ENCODE measurements at regions not wholly inside any gene's neighbourhood (a gene's known extent, or its start where the extent isn't known, plus 50 kb on each side); places are given as distances from the start of the nearest gene placed in this dataset.

DNA sequence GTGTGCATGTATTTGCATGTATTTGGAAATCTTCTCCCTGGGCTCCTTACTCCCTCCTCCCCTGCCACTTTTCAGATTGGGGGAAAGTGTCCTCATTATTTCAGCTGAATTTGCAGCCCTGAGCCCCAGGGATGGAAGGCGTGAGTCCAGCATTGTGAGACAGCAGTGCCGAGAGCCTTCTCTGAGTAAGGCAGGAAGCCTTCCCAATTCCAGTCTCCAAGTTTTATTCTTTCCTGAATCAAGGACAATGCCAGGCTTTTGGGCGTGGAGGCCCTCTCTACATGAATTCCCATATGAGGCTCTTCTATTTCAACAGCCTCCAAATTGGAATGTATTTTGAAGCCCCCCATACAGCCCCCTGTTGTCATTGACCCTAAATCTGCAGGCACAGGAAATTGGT is 163.5 kb downstream of the ACKR3 start:
- TF ChIP-seq CTCF (IDR thresholded peaks at IDR 0.05) (no peak), POLR2A (IDR thresholded peaks at IDR 0.05) (no peak)

Measured in body of pancreas (tissue), 4 donors.